ENCODE measurements at regions not wholly inside any gene's neighbourhood (a gene's known extent, or its start where the extent isn't known, plus 50 kb on each side); places are given as distances from the start of the nearest gene placed in this dataset.

DNA sequence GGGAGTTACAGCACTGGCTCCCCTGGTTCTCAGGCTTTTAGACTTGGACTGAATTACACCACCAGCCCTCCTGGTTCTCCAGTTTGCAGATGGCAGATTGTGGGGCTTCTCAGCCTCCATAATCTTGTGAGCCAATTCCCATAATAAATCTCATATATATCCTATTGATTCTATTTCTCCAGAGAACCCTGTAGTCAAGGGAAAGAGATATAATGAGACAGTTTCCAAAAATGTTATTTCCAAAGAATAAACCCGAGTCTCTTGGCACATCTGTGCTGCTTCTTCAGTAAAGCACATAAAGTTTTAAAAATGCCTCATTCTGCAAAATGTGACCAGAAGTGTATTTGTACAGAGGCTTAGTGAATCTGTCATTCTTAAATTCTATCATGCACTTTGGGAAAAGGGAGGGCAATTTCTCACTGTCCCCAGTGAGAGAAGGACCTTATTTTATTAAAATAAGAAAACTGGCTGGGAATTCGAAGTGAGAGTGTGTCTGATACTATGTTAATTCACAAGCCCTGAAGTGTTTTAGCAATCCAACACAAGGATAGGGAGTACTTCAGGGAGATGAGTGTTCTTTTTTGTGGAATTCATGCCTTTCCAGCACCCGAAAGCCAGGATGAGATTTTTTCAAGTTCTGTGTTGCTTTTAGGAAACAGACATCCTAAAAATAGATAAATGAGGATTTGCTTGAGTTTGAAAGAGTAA, 282.4 kb upstream of the CHAC2 start:
- Histone ChIP-seq H3K27ac (no peak overlapping the region), H3K9me3 (no peaks in the 10 kb centered on the region), H3K27me3 (no peaks in the 10 kb centered on the region), H3K4me3 (no peak overlapping the region), H3K36me3 (no peaks in the 10 kb centered on the region), H3K4me1 (no peaks in the 10 kb centered on the region)
- TF ChIP-seq, protein P1, sequence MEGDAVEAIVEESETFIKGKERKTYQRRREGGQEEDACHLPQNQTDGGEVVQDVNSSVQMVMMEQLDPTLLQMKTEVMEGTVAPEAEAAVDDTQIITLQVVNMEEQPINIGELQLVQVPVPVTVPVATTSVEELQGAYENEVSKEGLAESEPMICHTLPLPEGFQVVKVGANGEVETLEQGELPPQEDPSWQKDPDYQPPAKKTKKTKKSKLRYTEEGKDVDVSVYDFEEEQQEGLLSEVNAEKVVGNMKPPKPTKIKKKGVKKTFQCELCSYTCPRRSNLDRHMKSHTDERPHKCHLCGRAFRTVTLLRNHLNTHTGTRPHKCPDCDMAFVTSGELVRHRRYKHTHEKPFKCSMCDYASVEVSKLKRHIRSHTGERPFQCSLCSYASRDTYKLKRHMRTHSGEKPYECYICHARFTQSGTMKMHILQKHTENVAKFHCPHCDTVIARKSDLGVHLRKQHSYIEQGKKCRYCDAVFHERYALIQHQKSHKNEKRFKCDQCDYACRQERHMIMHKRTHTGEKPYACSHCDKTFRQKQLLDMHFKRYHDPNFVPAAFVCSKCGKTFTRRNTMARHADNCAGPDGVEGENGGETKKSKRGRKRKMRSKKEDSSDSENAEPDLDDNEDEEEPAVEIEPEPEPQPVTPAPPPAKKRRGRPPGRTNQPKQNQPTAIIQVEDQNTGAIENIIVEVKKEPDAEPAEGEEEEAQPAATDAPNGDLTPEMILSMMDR (IDR thresholded peaks at IDR 0.05) = no peak
- no peak for TF ChIP-seq POLR2A (IDR thresholded peaks at IDR 0.05)
- no peak for ATAC-seq
- WGBS (ENCODE audit: insufficient coverage, low coverage, low lambda C conversion rate, missing lambda C conversion rate) = 50% methylated on average over 3 of the region's 3 CpGs
- DNase-seq = no peak
- intact Hi-C loops (cut with DNase I) = no loop called here

DNA sequence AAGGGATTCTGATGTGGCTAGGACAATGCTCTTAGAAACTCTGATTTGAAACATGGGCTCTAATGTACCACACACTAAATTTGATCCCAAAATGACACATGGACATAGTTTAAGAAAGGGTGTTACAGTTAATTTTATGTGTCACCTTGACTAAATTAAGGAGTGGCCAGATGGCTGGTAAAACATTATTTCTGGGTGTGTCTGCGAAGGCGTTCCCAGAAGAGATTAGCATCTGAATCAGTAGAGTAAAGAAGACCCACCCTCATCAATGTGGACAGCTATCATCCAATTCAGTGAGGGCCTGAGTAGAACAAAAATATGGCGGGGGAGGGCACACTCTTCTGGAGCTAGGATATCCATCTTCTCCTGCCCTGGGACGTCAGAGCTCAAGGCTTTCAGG, 283.1 kb upstream of the CHAC2 start:
- ATAC-seq = no peak

DNA sequence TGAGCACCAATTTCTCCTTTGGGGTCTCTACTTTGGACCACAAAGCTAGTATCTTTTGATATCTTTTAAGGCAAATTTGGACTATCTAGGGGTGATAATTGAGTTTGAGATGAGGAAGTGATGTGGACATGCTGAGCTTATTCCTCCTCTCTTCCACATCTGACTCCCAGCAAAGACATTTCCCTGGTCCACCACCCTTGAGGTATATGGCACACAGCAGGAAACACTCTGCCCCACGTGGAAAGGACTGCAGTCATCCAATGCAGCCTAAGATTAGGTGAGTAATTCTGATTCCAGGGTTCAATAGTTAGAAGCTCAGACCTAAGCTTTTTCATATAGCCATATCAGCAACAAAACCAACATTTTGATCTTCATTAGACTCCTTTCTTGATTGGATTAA, 290.1 kb upstream of the CHAC2 start:
- no peak for DNase-seq
- TF ChIP-seq, protein P1 (IDR thresholded peaks at IDR 0.05) = no peak
- no peak for TF ChIP-seq POLR2A (IDR thresholded peaks at IDR 0.05)
- Histone ChIP-seq H3K9me3 (no peaks in the 10 kb centered on the region), H3K36me3 (no peaks in the 10 kb centered on the region), H3K27ac (no peak overlapping the region), H3K4me1 (no peaks in the 10 kb centered on the region), H3K4me3 (no peak overlapping the region), H3K27me3 (no peaks in the 10 kb centered on the region)
- WGBS (ENCODE audit: insufficient coverage, low coverage, low lambda C conversion rate, missing lambda C conversion rate) = 13% methylated on average over 1 of the region's 1 CpG
- ATAC-seq = no peak
- intact Hi-C loops (cut with DNase I) = no loop called here

More for the DNA sequence above, 283.1 kb upstream of the CHAC2 start:
- Histone ChIP-seq H3K36me3 (no peaks in the 10 kb centered on the region), H3K9me3 (no peaks in the 10 kb centered on the region), H3K27ac (no peak overlapping the region), H3K4me1 (no peaks in the 10 kb centered on the region), H3K27me3 (no peaks in the 10 kb centered on the region), H3K4me3 (no peak overlapping the region)
- TF ChIP-seq, protein P1 (IDR thresholded peaks at IDR 0.05) = no peak
- no peak for TF ChIP-seq POLR2A (IDR thresholded peaks at IDR 0.05)
- 58% methylated on average over 4 of the region's 4 CpGs for WGBS (ENCODE audit: insufficient coverage, low coverage, low lambda C conversion rate, missing lambda C conversion rate)
- DNase-seq = no peak
- intact Hi-C loops (cut with DNase I) = no loop called here

DNA sequence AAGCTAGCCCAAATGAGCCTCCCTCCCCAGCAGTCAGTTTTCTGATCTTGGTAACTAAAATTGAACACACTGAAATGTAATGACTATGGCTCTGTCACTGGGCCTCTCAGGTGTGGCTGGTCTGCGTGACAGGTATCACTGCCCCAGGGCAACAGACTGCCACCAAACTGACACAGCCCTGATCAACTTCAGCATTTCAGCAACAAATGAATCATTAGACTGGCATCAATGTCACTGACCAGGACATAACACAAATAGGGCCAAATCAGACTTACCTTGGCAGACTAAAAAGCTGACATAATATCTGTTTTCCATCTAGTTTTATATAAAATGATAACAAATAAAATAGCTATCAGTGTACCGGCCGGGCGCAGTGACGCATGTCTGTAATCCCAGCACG, 290.8 kb upstream of the CHAC2 start:
- TF ChIP-seq, protein P1 (IDR thresholded peaks at IDR 0.05) = no peak
- TF ChIP-seq POLR2A (IDR thresholded peaks at IDR 0.05) = no peak
- 80% methylated on average over 6 of the region's 6 CpGs for WGBS (ENCODE audit: insufficient coverage, low coverage, low lambda C conversion rate, missing lambda C conversion rate)
- Histone ChIP-seq H3K27ac (no peak overlapping the region), H3K4me3 (no peak overlapping the region), H3K36me3 (no peaks in the 10 kb centered on the region), H3K4me1 (no peaks in the 10 kb centered on the region), H3K9me3 (no peaks in the 10 kb centered on the region), H3K27me3 (no peaks in the 10 kb centered on the region)
- intact Hi-C loops (cut with DNase I) = no loop called here
- DNase-seq (no peak), ATAC-seq (no peak)

Data from right lobe of liver (tissue), 6 donors.